ENCODE measurements at regions not wholly inside any gene's neighbourhood (a gene's known extent, or its start where the extent isn't known, plus 50 kb on each side); places are given as distances from the start of the nearest gene placed in this dataset.

DNA sequence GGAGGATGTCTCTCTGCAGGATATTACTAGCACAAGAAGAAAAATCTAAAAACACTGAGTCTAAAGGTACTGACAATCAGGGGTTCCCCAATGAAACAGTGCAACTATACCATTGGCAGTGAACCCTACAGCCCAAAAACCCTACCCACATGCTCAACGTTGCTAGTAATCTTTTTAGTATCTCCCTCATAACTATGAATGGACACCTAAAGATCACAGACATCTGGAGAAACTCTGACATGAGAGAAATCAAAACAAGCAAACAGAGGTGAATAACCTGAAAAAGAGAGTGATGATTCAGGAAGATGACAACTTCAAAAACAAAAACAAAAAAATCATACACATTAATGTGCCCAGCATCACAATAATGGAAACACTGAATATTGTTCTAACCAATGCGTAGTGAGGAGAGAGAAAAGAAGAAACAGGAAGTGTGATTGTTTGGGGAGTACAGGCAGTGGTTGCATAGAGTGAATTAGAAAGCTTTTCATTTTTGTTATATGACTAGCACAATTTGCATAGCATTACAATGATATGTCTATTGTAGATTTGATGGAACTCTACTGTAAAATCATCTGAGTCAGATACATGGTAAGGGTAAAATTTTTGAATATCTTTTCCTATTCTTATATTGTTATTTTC is 78.9 kb upstream of the FMR1 start:
- Histone ChIP-seq H3K27me3 (no peaks in the 10 kb centered on the region), H3K4me3 (no peak overlapping the region)
- TF ChIP-seq, protein P1, sequence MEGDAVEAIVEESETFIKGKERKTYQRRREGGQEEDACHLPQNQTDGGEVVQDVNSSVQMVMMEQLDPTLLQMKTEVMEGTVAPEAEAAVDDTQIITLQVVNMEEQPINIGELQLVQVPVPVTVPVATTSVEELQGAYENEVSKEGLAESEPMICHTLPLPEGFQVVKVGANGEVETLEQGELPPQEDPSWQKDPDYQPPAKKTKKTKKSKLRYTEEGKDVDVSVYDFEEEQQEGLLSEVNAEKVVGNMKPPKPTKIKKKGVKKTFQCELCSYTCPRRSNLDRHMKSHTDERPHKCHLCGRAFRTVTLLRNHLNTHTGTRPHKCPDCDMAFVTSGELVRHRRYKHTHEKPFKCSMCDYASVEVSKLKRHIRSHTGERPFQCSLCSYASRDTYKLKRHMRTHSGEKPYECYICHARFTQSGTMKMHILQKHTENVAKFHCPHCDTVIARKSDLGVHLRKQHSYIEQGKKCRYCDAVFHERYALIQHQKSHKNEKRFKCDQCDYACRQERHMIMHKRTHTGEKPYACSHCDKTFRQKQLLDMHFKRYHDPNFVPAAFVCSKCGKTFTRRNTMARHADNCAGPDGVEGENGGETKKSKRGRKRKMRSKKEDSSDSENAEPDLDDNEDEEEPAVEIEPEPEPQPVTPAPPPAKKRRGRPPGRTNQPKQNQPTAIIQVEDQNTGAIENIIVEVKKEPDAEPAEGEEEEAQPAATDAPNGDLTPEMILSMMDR (IDR thresholded peaks at IDR 0.05), result no peak

DNA sequence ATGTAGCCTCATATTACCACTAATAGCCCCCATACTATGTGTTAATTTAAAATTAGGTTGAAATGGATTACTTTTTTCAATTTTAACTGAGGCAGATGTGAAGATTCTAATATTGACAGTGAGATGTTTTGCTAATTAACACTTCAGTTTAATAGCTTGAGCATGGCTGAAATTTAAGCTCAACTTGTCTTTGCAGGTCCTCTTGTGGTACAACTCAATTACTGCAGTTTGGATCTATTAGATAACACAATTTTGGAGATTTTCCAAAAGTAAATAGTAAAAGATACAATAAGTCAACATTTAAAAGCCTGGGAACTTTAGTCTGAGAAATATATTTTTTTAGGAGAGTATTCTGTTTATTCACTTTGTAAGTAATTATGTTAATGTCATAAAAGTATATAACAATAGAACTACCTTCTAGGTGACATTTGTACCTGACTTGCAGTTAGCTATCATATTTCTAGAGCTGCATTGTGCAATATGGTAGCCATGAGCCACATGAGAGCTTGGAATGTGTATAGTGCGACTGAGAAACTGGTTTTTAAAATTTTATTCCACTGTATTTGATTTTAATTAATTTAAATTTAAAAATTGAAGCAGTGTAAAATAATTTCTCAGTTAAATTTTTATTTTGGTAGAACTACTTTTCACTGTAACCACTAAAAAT is 73.1 kb upstream of the FMR1 start:
- no peak overlapping the region for H3K4me3 ChIP-seq
- H3K4me1 ChIP-seq, result no peaks in the 10 kb centered on the region
- TF ChIP-seq, protein P1 (IDR thresholded peaks at IDR 0.05), result peak in 1 of 2 donors; percentile 29
- H3K9me3 ChIP-seq, result no peaks in the 10 kb centered on the region
- DNase-seq (ENCODE audit: low spot score), result no peak
- H3K27ac ChIP-seq, result no peak overlapping the region
- H3K36me3 ChIP-seq, result no peaks in the 10 kb centered on the region
- H3K27me3 ChIP-seq, result no peaks in the 10 kb centered on the region

More for the DNA sequence above, 78.9 kb upstream of the FMR1 start:
- no peak for DNase-seq (ENCODE audit: low spot score)
- Histone ChIP-seq H3K9me3 (peaks cover 0 to 11% of the 10 kb centered on the region in 2 donors), H3K27ac (no peak overlapping the region), H3K4me1 (no peaks in the 10 kb centered on the region), H3K36me3 (no peaks in the 10 kb centered on the region)

DNA sequence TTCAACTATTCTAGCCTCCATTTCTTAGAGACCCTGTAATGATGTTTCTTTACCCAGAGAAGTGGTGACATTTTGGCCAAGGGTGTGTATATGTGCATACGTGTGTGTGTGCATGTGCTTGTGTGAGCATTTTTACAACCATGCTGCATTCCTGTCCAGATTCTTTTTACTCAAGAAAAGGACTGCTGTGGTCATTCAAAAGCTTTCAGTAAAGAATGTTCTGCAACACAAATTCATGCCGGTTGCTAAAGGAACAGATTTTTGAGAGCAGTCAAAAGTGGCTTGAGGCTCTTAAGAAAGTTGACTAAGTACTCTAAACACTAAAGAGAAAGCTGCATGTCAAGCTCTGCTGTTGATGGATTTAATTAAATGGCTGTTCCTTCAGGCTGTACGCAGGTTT is 65.0 kb upstream of the FMR1 start:
- DNase-seq (ENCODE audit: low spot score), result no peak
- H3K36me3 ChIP-seq, result no peaks in the 10 kb centered on the region
- TF ChIP-seq, protein P1 (IDR thresholded peaks at IDR 0.05), result no peak
- H3K27ac ChIP-seq, result no peak overlapping the region
- H3K9me3 ChIP-seq, result no peaks in the 10 kb centered on the region
- H3K4me3 ChIP-seq, result no peak overlapping the region
- H3K27me3 ChIP-seq, result no peaks in the 10 kb centered on the region
- no peaks in the 10 kb centered on the region for H3K4me1 ChIP-seq

DNA sequence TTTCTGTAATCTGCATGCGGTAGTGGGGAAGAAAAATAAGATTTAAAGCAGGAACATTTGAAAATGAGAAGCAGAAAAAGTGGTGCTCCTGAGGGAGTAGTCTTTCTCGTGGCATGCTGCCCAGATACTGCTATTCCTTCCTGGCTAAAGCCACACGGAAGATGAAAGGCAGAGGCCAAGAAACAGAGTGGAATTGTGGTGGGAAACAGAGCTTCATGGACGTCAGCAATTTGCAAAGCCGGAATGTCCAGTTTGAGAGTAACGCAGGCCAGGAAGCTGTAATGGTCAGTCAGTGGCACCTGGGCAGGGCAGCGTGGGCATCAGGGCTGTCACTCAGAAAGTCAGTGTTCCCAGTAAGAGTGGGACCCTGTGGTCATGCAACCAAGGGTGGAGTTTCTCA is 63.7 kb upstream of the FMR1 start:
- Histone ChIP-seq H3K4me3 (no peak overlapping the region), H3K36me3 (no peaks in the 10 kb centered on the region), H3K4me1 (no peaks in the 10 kb centered on the region), H3K27me3 (no peaks in the 10 kb centered on the region), H3K9me3 (no peaks in the 10 kb centered on the region), H3K27ac (no peak overlapping the region)
- TF ChIP-seq, protein P1 (IDR thresholded peaks at IDR 0.05), result no peak
- DNase-seq (ENCODE audit: low spot score), result no peak

DNA sequence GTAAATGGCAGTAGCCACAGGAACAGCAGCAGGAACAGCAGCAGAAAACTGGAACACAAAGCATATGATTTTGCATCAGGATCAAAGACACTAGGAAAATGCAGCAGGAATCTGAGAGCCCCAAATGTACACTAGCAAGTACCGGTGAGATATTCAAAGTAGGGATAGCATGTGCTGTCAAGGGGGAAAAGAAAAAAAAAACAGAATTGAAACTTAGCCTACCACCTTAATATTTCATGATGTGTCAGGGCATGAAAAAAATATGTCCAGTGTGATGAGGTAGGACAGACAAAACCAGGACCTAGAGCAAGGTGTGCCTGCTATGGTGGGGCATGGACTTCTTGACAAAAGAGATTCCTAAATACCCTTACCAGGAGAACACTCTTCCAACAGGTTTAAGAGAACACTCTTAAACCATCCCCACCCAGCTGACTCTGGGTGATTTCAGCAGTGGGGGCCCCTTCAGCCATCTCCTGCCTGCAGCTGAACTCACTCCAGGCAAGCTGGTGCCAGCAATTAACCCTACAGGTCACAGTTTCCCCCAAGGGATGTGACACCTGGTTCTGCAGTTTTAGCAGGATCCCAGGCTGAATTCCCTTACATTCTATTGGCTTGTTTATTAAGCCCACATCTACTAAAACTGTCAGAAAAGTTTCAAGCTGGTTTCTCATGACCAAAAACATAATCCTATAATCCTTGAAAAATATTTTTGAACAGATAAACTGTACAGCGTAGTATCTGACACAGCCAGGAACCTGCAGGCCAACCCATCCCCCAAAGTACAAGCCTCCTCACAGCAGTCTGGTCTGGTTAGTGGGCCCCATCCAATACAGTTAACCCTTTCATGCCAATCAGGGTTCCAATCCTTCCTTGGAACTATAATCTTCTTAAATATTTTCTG is 62.9 kb upstream of the FMR1 start:
- DNase-seq (ENCODE audit: low spot score), result no peak

More for the DNA sequence above, 62.9 kb upstream of the FMR1 start:
- Histone ChIP-seq H3K27me3 (no peaks in the 10 kb centered on the region), H3K4me1 (no peaks in the 10 kb centered on the region), H3K4me3 (no peak overlapping the region), H3K9me3 (no peaks in the 10 kb centered on the region), H3K36me3 (no peaks in the 10 kb centered on the region), H3K27ac (no peak overlapping the region)
- TF ChIP-seq, protein P1 (IDR thresholded peaks at IDR 0.05), result no peak
